Peyer's patch (tissue), 4 donors: ENCODE measurements at regions not wholly inside any gene's neighbourhood (a gene's known extent, or its start where the extent isn't known, plus 50 kb on each side); places are given as distances from the start of the nearest gene placed in this dataset.

Source experiments
- DNase-seq, 3 donors: peaks; one replicate each; pipeline ENCODE4 v3.0.0-alpha.2; 2017 to 2019
- H3K27ac ChIP-seq, 4 donors: fragments of 200-600 bp; sonication (generic); one replicate each; pipeline ENCODE4 v1.5.1; 2016 to 2019
- H3K27me3 ChIP-seq, 2 donors: fragments of 200-600 bp; sonication (generic); one replicate each; pipeline ENCODE4 v1.5.1; 2019
- H3K36me3 ChIP-seq, 3 donors: fragments of 200-600 bp; sonication (generic); one replicate each; pipeline ENCODE4 v1.5.1; 2016 to 2019
- H3K4me1 ChIP-seq, 4 donors: fragments of 200-600 bp; sonication (generic); one replicate each; pipeline ENCODE4 v1.5.1; 2016 to 2019
- H3K4me3 ChIP-seq, 4 donors: fragments of 200-600 bp; sonication (generic); 1 replicate in 3 of 4; 2 replicates in 1 of 4; pipeline ENCODE4 v1.5.1; 2016 to 2019; ENCODE audit warnings: mild to moderate bottlenecking in 1 of 4
- H3K9me3 ChIP-seq, 4 donors: fragments of 200-600 bp; sonication (generic); one replicate each; pipeline ENCODE4 v1.5.1; 2016 to 2019; ENCODE audit warnings: mild to moderate bottlenecking in 1 of 4
- CTCF ChIP-seq, 6 experiments: fragments of 450-650 bp in 4 of 6; fragments of 200-600 bp in 2 of 6; sonication (generic) in 1 of 6; IDR thresholded peaks; one replicate each; pipeline ENCODE4 v1.5.1; 2017 to 2019; ENCODE audit warnings: antibody characterized with exemption in 6 of 6, mild to moderate bottlenecking in 3 of 6, moderate library complexity in 1 of 6
- POLR2A ChIP-seq, 2 donors: fragments of 450-650 bp; IDR thresholded peaks; one replicate each; pipeline ENCODE4 v1.5.1; 2017; ENCODE audit warnings: antibody characterized with exemption in 2 of 2, mild to moderate bottlenecking in 2 of 2, moderate library complexity in 2 of 2

- no peak overlapping the region for H3K4me3 ChIP-seq
- H3K4me1 ChIP-seq = no peaks in the 10 kb centered on the region
- H3K27me3 ChIP-seq = no peaks in the 10 kb centered on the region
- no peaks in the 10 kb centered on the region for H3K36me3 ChIP-seq
- no peak for DNase-seq
- no peak overlapping the region for H3K27ac ChIP-seq
- TF ChIP-seq CTCF (IDR thresholded peaks at IDR 0.05) (no peak), POLR2A (IDR thresholded peaks at IDR 0.05) (no peak)
- H3K9me3 ChIP-seq = no peaks in the 10 kb centered on the region
Observed at GRCh38 chr2:194086129-194086528, 1570.9 kb upstream of the SLC39A10 start.

- Histone ChIP-seq H3K36me3 (no peaks in the 10 kb centered on the region), H3K27me3 (no peaks in the 10 kb centered on the region), H3K4me3 (no peak overlapping the region), H3K27ac (no peak overlapping the region), H3K4me1 (no peaks in the 10 kb centered on the region), H3K9me3 (no peaks in the 10 kb centered on the region)
- DNase-seq = no peak
- TF ChIP-seq POLR2A (IDR thresholded peaks at IDR 0.05) = no peak
- no peak for TF ChIP-seq CTCF (IDR thresholded peaks at IDR 0.05)
Observed at GRCh38 chr2:194079989-194080388, 1577.0 kb upstream of the SLC39A10 start.

- H3K9me3 ChIP-seq = no peaks in the 10 kb centered on the region
- no peak overlapping the region for H3K4me3 ChIP-seq
- H3K36me3 ChIP-seq = no peaks in the 10 kb centered on the region
- DNase-seq = no peak
- H3K27ac ChIP-seq = no peak overlapping the region
- H3K27me3 ChIP-seq = no peaks in the 10 kb centered on the region
- H3K4me1 ChIP-seq = no peaks in the 10 kb centered on the region
- TF ChIP-seq CTCF (IDR thresholded peaks at IDR 0.05) = no peak
- no peak for TF ChIP-seq POLR2A (IDR thresholded peaks at IDR 0.05)
Observed at GRCh38 chr2:194077366-194077765, 1579.7 kb upstream of the SLC39A10 start.

- no peaks in the 10 kb centered on the region for H3K27me3 ChIP-seq
- no peaks in the 10 kb centered on the region for H3K4me1 ChIP-seq
- no peaks in the 10 kb centered on the region for H3K36me3 ChIP-seq
- TF ChIP-seq POLR2A (IDR thresholded peaks at IDR 0.05) = no peak
- TF ChIP-seq CTCF (IDR thresholded peaks at IDR 0.05) = no peak
- H3K4me3 ChIP-seq = no peak overlapping the region
- H3K9me3 ChIP-seq = no peaks in the 10 kb centered on the region
- H3K27ac ChIP-seq = no peak overlapping the region
- no peak for DNase-seq
Observed at GRCh38 chr2:194062401-194062800, 1594.6 kb upstream of the SLC39A10 start.

GRCh38 chr2:194060269-194060668 is 1596.8 kb upstream of the SLC39A10 start:
- Histone ChIP-seq H3K4me1 (no peaks in the 10 kb centered on the region), H3K4me3 (no peak overlapping the region), H3K9me3 (no peaks in the 10 kb centered on the region), H3K27ac (no peak overlapping the region), H3K36me3 (no peaks in the 10 kb centered on the region), H3K27me3 (no peaks in the 10 kb centered on the region)
- DNase-seq = no peak
- no peak for TF ChIP-seq CTCF (IDR thresholded peaks at IDR 0.05)
- TF ChIP-seq POLR2A (IDR thresholded peaks at IDR 0.05) = no peak

- no peak for TF ChIP-seq POLR2A (IDR thresholded peaks at IDR 0.05)
- no peak for TF ChIP-seq CTCF (IDR thresholded peaks at IDR 0.05)
- H3K27me3 ChIP-seq = no peaks in the 10 kb centered on the region
- DNase-seq = no peak
- H3K4me1 ChIP-seq = no peaks in the 10 kb centered on the region
- no peak overlapping the region for H3K4me3 ChIP-seq
- H3K27ac ChIP-seq = no peak overlapping the region
- no peaks in the 10 kb centered on the region for H3K36me3 ChIP-seq
- no peaks in the 10 kb centered on the region for H3K9me3 ChIP-seq
Observed at GRCh38 chr2:194054313-194054712, 1602.7 kb upstream of the SLC39A10 start.
